ENCODE measurements at regions not wholly inside any gene's neighbourhood (a gene's known extent, or its start where the extent isn't known, plus 50 kb on each side); places are given as distances from the start of the nearest gene placed in this dataset.

DNA sequence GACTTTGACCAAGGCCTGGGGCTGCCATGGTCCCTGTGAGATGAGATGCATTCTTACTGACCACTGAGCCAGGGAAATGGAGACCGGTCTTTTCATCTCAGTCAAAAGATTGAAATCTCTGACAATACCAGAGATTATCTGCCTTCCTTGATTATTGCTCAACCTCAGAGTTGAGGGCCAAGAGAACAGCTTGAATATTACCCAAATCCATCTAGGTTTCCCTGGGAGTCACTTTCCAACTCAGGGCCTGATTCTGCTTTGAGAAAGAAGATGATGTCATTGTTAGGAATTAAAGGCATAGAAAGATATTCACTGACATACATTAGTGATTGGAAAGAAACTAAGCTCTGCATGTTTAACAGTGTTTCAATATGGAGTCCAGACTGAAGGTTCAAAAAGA lies 515.9 kb upstream of the TBX3 start:
- Histone ChIP-seq H3K9me3 (ENCODE audit: insufficient read depth, low read length) (no peaks in the 10 kb centered on the region), H3K36me3 (ENCODE audit: insufficient read depth, insufficient read length, low read length) (no peaks in the 10 kb centered on the region), H3K4me3 (ENCODE audit: insufficient read length, low read depth) (no peak overlapping the region), H3K4me1 (ENCODE audit: insufficient read depth, insufficient read length) (no peaks in the 10 kb centered on the region), H3K9ac (ENCODE audit: insufficient read length, low read depth) (no peak overlapping the region), H3K27me3 (ENCODE audit: insufficient read depth, insufficient read length) (no peaks in the 10 kb centered on the region)
- no peak for TF ChIP-seq SUZ12 (IDR thresholded peaks at IDR 0.05; ENCODE audit: extremely low read depth, insufficient read depth, insufficient read length)
- TF ChIP-seq YY1 (IDR thresholded peaks at IDR 0.05; ENCODE audit: insufficient read depth, insufficient read length): no peak
- no peak for TF ChIP-seq ZNF274 (IDR thresholded peaks at IDR 0.05; ENCODE audit: low read depth, low read length)
- DNase-seq (ENCODE audit: low read depth, low spot score): no peak

GRCh38 chr12:115194857-115195256 lies 510.9 kb upstream of the TBX3 start:
- Histone ChIP-seq H3K9ac (ENCODE audit: insufficient read length, low read depth) (no peak overlapping the region), H3K36me3 (ENCODE audit: insufficient read depth, insufficient read length, low read length) (no peaks in the 10 kb centered on the region), H3K9me3 (ENCODE audit: insufficient read depth, low read length) (no peaks in the 10 kb centered on the region; the same call in 1 of the 2 replicates), H3K27me3 (ENCODE audit: insufficient read depth, insufficient read length) (no peaks in the 10 kb centered on the region), H3K4me3 (ENCODE audit: insufficient read length, low read depth) (no peak overlapping the region), H3K4me1 (ENCODE audit: insufficient read depth, insufficient read length) (no peaks in the 10 kb centered on the region)
- DNase-seq (ENCODE audit: low read depth, low spot score): no peak
- TF ChIP-seq SUZ12 (IDR thresholded peaks at IDR 0.05; ENCODE audit: extremely low read depth, insufficient read depth, insufficient read length) (no peak), YY1 (IDR thresholded peaks at IDR 0.05; ENCODE audit: insufficient read depth, insufficient read length) (no peak), ZNF274 (IDR thresholded peaks at IDR 0.05; ENCODE audit: low read depth, low read length) (no peak)

DNA sequence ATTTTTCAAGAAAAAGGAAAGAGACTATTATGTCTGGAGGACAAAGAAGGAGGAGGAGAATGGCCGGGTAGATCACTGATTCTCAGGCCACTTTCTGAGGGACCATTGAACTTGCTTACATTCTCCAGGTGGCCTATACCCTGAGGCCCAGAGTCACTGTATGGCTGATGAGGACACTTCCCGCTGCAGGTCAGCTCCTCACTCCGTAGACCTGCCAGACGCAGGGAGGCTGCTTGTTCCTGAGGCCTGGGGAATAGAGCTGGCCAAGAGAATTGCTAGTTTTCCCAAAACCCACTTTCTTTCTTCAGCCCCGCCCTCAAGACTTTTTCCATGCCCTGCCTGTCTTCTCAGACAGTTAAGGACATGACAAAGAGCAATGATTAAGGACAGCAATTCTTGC lies 510.5 kb upstream of the TBX3 start:
- no peaks in the 10 kb centered on the region for H3K27me3 ChIP-seq (ENCODE audit: insufficient read depth, insufficient read length)
- no peak overlapping the region for H3K9ac ChIP-seq (ENCODE audit: insufficient read length, low read depth)
- no peaks in the 10 kb centered on the region; the same call in 1 of the 2 replicates for H3K9me3 ChIP-seq (ENCODE audit: insufficient read depth, low read length)
- TF ChIP-seq ZNF274 (IDR thresholded peaks at IDR 0.05; ENCODE audit: low read depth, low read length): no peak
- TF ChIP-seq YY1 (IDR thresholded peaks at IDR 0.05; ENCODE audit: insufficient read depth, insufficient read length): no peak
- TF ChIP-seq SUZ12 (IDR thresholded peaks at IDR 0.05; ENCODE audit: extremely low read depth, insufficient read depth, insufficient read length): no peak
- H3K4me3 ChIP-seq (ENCODE audit: insufficient read length, low read depth): no peak overlapping the region
- DNase-seq (ENCODE audit: low read depth, low spot score): no peak
- no peaks in the 10 kb centered on the region for H3K4me1 ChIP-seq (ENCODE audit: insufficient read depth, insufficient read length)
- H3K36me3 ChIP-seq (ENCODE audit: insufficient read depth, insufficient read length, low read length): no peaks in the 10 kb centered on the region

DNA sequence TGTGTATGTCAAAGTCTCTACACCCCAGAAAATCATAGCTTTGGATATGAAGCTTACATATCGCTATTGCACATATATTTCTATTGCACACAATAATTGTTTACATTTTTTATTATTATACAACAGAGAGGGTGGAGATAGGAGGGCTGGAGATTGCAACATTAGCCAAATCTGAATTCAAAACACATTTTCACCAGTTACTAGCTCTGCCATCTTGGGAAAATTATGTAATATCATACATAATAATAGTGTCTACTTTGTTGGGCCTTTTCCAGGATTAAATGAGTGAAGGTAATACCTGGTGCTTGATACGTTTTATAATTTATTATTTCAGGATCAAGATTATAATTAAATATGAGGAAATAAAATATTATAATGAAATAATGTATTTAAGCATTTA lies 507.4 kb upstream of the TBX3 start:
- no peaks in the 10 kb centered on the region for H3K27me3 ChIP-seq (ENCODE audit: insufficient read depth, insufficient read length)
- no peaks in the 10 kb centered on the region for H3K4me1 ChIP-seq (ENCODE audit: insufficient read depth, insufficient read length)
- H3K9ac ChIP-seq (ENCODE audit: insufficient read length, low read depth): no peak overlapping the region
- peaks cover 2% of the 10 kb centered on the region; the same call in 1 of the 2 replicates for H3K9me3 ChIP-seq (ENCODE audit: insufficient read depth, low read length)
- TF ChIP-seq SUZ12 (IDR thresholded peaks at IDR 0.05; ENCODE audit: extremely low read depth, insufficient read depth, insufficient read length) (no peak), ZNF274 (IDR thresholded peaks at IDR 0.05; ENCODE audit: low read depth, low read length) (no peak), YY1 (IDR thresholded peaks at IDR 0.05; ENCODE audit: insufficient read depth, insufficient read length) (no peak)
- DNase-seq (ENCODE audit: low read depth, low spot score): no peak
- no peaks in the 10 kb centered on the region for H3K36me3 ChIP-seq (ENCODE audit: insufficient read depth, insufficient read length, low read length)
- no peak overlapping the region for H3K4me3 ChIP-seq (ENCODE audit: insufficient read length, low read depth)

- Histone ChIP-seq H3K9ac (ENCODE audit: insufficient read length, low read depth) (no peak overlapping the region), H3K36me3 (ENCODE audit: insufficient read depth, insufficient read length, low read length) (no peaks in the 10 kb centered on the region), H3K9me3 (ENCODE audit: insufficient read depth, low read length) (peaks cover 14% of the 10 kb centered on the region; the same call in 1 of the 2 replicates), H3K27me3 (ENCODE audit: insufficient read depth, insufficient read length) (no peaks in the 10 kb centered on the region), H3K4me3 (ENCODE audit: insufficient read length, low read depth) (no peak overlapping the region), H3K4me1 (ENCODE audit: insufficient read depth, insufficient read length) (no peaks in the 10 kb centered on the region)
- DNase-seq (ENCODE audit: low read depth, low spot score): no peak
- no peak for TF ChIP-seq SUZ12 (IDR thresholded peaks at IDR 0.05; ENCODE audit: extremely low read depth, insufficient read depth, insufficient read length)
- no peak for TF ChIP-seq YY1 (IDR thresholded peaks at IDR 0.05; ENCODE audit: insufficient read depth, insufficient read length)
- no peak for TF ChIP-seq ZNF274 (IDR thresholded peaks at IDR 0.05; ENCODE audit: low read depth, low read length)
Observed at GRCh38 chr12:115190010-115190770, 506.2 kb upstream of the TBX3 start.

- no peak for TF ChIP-seq SUZ12 (IDR thresholded peaks at IDR 0.05; ENCODE audit: extremely low read depth, insufficient read depth, insufficient read length)
- no peak for TF ChIP-seq ZNF274 (IDR thresholded peaks at IDR 0.05; ENCODE audit: low read depth, low read length)
- no peak for TF ChIP-seq YY1 (IDR thresholded peaks at IDR 0.05; ENCODE audit: insufficient read depth, insufficient read length)
- H3K9ac ChIP-seq (ENCODE audit: insufficient read length, low read depth): no peak overlapping the region
- H3K4me1 ChIP-seq (ENCODE audit: insufficient read depth, insufficient read length): no peaks in the 10 kb centered on the region
- peaks cover 21% of the 10 kb centered on the region; the same call in 1 of the 2 replicates for H3K9me3 ChIP-seq (ENCODE audit: insufficient read depth, low read length)
- no peaks in the 10 kb centered on the region for H3K36me3 ChIP-seq (ENCODE audit: insufficient read depth, insufficient read length, low read length)
- no peak overlapping the region for H3K4me3 ChIP-seq (ENCODE audit: insufficient read length, low read depth)
- DNase-seq (ENCODE audit: low read depth, low spot score): no peak
- no peaks in the 10 kb centered on the region for H3K27me3 ChIP-seq (ENCODE audit: insufficient read depth, insufficient read length)
Observed at GRCh38 chr12:115185506-115185905, 501.5 kb upstream of the TBX3 start.

GRCh38 chr12:115183752-115184151 lies 499.8 kb upstream of the TBX3 start:
- Histone ChIP-seq H3K9me3 (ENCODE audit: insufficient read depth, low read length) (peaks cover 21% of the 10 kb centered on the region; the same call in 1 of the 2 replicates), H3K27me3 (ENCODE audit: insufficient read depth, insufficient read length) (no peaks in the 10 kb centered on the region), H3K4me1 (ENCODE audit: insufficient read depth, insufficient read length) (no peaks in the 10 kb centered on the region), H3K4me3 (ENCODE audit: insufficient read length, low read depth) (no peak overlapping the region), H3K9ac (ENCODE audit: insufficient read length, low read depth) (no peak overlapping the region), H3K36me3 (ENCODE audit: insufficient read depth, insufficient read length, low read length) (no peaks in the 10 kb centered on the region)
- no peak for DNase-seq (ENCODE audit: low read depth, low spot score)
- TF ChIP-seq ZNF274 (IDR thresholded peaks at IDR 0.05; ENCODE audit: low read depth, low read length) (no peak), YY1 (IDR thresholded peaks at IDR 0.05; ENCODE audit: insufficient read depth, insufficient read length) (no peak), SUZ12 (IDR thresholded peaks at IDR 0.05; ENCODE audit: extremely low read depth, insufficient read depth, insufficient read length) (no peak)

Measured in NT2/D1 (cell line).